ENCODE measurements at regions not wholly inside any gene's neighbourhood (a gene's known extent, or its start where the extent isn't known, plus 50 kb on each side); places are given as distances from the start of the nearest gene placed in this dataset.

- H3K4me3 ChIP-seq (ENCODE audit: low read depth, low read length, poor library complexity, severe bottlenecking) = no peak overlapping the region
- H3K36me3 ChIP-seq (ENCODE audit: insufficient read depth, low read length) = no peaks in the 10 kb centered on the region
- H2AFZ ChIP-seq (ENCODE audit: low read length) = no peak overlapping the region
- no peak overlapping the region for H3K27ac ChIP-seq (ENCODE audit: low read depth, low read length, poor library complexity, severe bottlenecking)
- TF ChIP-seq CTCF (conservative IDR thresholded peaks at IDR 0.05; ENCODE audit: low read length) (no peak), EZH2phosphoT487 (IDR thresholded peaks at IDR 0.05; ENCODE audit: borderline replicate concordance, low read depth, low read length) (no peak)
- no peak overlapping the region for H3K4me2 ChIP-seq (ENCODE audit: low read length)
- H3K9me3 ChIP-seq (ENCODE audit: low read length) = no peaks in the 10 kb centered on the region
- ChIA-PET CTCF (ENCODE audit: unreplicated experiment) (no interaction called here), POLR2A (no interaction called here)
- DNase-seq (ENCODE audit: low spot score) = no peak
- no peaks in the 10 kb centered on the region for H3K4me1 ChIP-seq (ENCODE audit: insufficient read depth, low read length, poor library complexity, severe bottlenecking)
- no peaks in the 10 kb centered on the region; the same call in 1 of the 2 replicates for H3K9me2 ChIP-seq (ENCODE audit: insufficient read depth, low read length)
- intact Hi-C loops (cut with micrococcal nuclease; ENCODE audit: unreplicated experiment) = no loop called here
- BruUV-seq (replicated peaks) = no TSS peak
- no peaks in the 10 kb centered on the region for H3K79me2 ChIP-seq (ENCODE audit: insufficient read depth, low read depth, low read length)
- no peaks in the 10 kb centered on the region for H4K20me1 ChIP-seq (ENCODE audit: insufficient read depth, low read length)
These were observed 1563.6 kb downstream of the OLFM4 start for GRCh38 chr13:54592201-54592600.

- no peaks in the 10 kb centered on the region for H3K9me3 ChIP-seq (ENCODE audit: low read length)
These were observed 1564.9 kb downstream of the OLFM4 start for GRCh38 chr13:54593504-54593903.

More at GRCh38 chr13:54593504-54593903, 1564.9 kb downstream of the OLFM4 start:
- intact Hi-C loops (cut with micrococcal nuclease; ENCODE audit: unreplicated experiment) = no loop called here
- ChIA-PET CTCF (ENCODE audit: unreplicated experiment) (no interaction called here), POLR2A (no interaction called here)
- no peaks in the 10 kb centered on the region; the same call in 1 of the 2 replicates for H3K9me2 ChIP-seq (ENCODE audit: insufficient read depth, low read length)
- no peaks in the 10 kb centered on the region for H4K20me1 ChIP-seq (ENCODE audit: insufficient read depth, low read length)
- no TSS peak for BruUV-seq (replicated peaks)
- H3K27ac ChIP-seq (ENCODE audit: low read depth, low read length, poor library complexity, severe bottlenecking) = no peak overlapping the region
- no peak for TF ChIP-seq EZH2phosphoT487 (IDR thresholded peaks at IDR 0.05; ENCODE audit: borderline replicate concordance, low read depth, low read length)
- TF ChIP-seq CTCF (conservative IDR thresholded peaks at IDR 0.05; ENCODE audit: low read length) = no peak
- no peaks in the 10 kb centered on the region for H3K79me2 ChIP-seq (ENCODE audit: insufficient read depth, low read depth, low read length)
- no peak for DNase-seq (ENCODE audit: low spot score)
- no peak overlapping the region for H2AFZ ChIP-seq (ENCODE audit: low read length)
- H3K4me2 ChIP-seq (ENCODE audit: low read length) = no peak overlapping the region
- no peak overlapping the region for H3K4me3 ChIP-seq (ENCODE audit: low read depth, low read length, poor library complexity, severe bottlenecking)
- H3K4me1 ChIP-seq (ENCODE audit: insufficient read depth, low read length, poor library complexity, severe bottlenecking) = no peaks in the 10 kb centered on the region
- no peaks in the 10 kb centered on the region for H3K36me3 ChIP-seq (ENCODE audit: insufficient read depth, low read length)
